Left lung (tissue), 4 donors: ENCODE measurements at regions not wholly inside any gene's neighbourhood (a gene's known extent, or its start where the extent isn't known, plus 50 kb on each side); places are given as distances from the start of the nearest gene placed in this dataset.

Experiments
- ATAC-seq: fragments of 200-7000 bp; cut with Tn5 transposase; one replicate; pipeline ENCODE4 v1.9.1; 2020; ENCODE audit warnings: moderate library complexity
- DNase-seq, 4 donors: peaks; one replicate each; pipeline ENCODE4 v3.0.0-alpha.2; 2013 to 2020
- H3K27ac ChIP-seq, 2 donors: fragments of 200-600 bp; sonication (generic) in 1 of 2; one replicate each; pipeline versions ENCODE4 v1.5.0 to v1.8.0; 2020 to 2021
- H3K27me3 ChIP-seq, 2 donors: fragments of 200-600 bp; sonication (generic) in 1 of 2; one replicate each; pipeline versions ENCODE4 v1.5.0 to v1.8.0; 2020 to 2021
- H3K36me3 ChIP-seq, 2 donors: fragments of 200-600 bp; sonication (generic) in 1 of 2; one replicate each; pipeline versions ENCODE4 v1.5.0 to v1.8.0; 2020 to 2021
- H3K4me1 ChIP-seq, 2 donors: fragments of 200-600 bp; one replicate each; pipeline ENCODE4 v1.8.0; 2021
- H3K4me3 ChIP-seq, 2 donors: fragments of 200-600 bp; sonication (generic) in 1 of 2; one replicate each; pipeline versions ENCODE4 v1.5.0 to v1.8.0; 2020 to 2021; ENCODE audit warnings: mild to moderate bottlenecking in 1 of 2
- H3K9me3 ChIP-seq, 2 donors: fragments of 200-600 bp; sonication (generic) in 1 of 2; one replicate each; pipeline versions ENCODE4 v1.5.0 to v1.8.0; 2020 to 2021
- intact Hi-C, 2 donors: fragments of 100-400 bp; cut with DNase I; formaldehyde crosslinking; loops; one replicate each; pipeline versions ENCODE4 v1.11.2 to v1.14.2; 2022
- TF ChIP-seq, protein P1 (sequence below), 2 donors: fragments of 200-600 bp; sonication (generic) in 1 of 2; IDR thresholded peaks; one replicate each; pipeline versions ENCODE4 v1.5.0 to v1.8.0; 2021; ENCODE audit warnings: antibody characterized with exemption in 2 of 2
- donor health status: DM: no; HTN: yes; CAD: no.
- donor health status: DM: no; HTN: no; CAD: no.

DNA sequence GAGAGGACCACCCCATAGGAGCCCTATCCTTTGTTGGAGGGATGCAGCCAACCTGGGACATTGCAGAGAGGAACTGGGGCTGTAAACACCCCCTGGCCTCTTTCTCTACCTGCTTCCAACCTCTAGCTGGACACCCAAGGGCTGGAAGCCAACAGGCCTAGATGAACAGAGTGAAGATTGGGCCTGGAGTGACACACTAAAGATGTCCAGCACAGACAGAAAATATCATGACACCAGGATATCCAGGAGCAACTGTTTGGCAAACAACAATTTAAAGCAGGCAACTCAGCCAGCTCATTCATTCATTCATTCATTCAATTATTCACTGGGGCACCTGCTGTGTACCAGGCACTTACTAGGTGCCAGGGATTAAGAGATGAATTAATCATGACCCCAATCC is 125.0 kb upstream of the NCOR2 start:
- ATAC-seq, result no peak
- Histone ChIP-seq H3K4me1 (peaks cover 14 to 58% of the 10 kb centered on the region in 2 donors), H3K9me3 (peaks cover 0 to 10% of the 10 kb centered on the region in 2 donors), H3K27ac (no peak overlapping the region), H3K4me3 (no peak overlapping the region), H3K36me3 (no peaks in the 10 kb centered on the region), H3K27me3 (no peaks in the 10 kb centered on the region)
- no peak for DNase-seq
- TF ChIP-seq, protein P1, sequence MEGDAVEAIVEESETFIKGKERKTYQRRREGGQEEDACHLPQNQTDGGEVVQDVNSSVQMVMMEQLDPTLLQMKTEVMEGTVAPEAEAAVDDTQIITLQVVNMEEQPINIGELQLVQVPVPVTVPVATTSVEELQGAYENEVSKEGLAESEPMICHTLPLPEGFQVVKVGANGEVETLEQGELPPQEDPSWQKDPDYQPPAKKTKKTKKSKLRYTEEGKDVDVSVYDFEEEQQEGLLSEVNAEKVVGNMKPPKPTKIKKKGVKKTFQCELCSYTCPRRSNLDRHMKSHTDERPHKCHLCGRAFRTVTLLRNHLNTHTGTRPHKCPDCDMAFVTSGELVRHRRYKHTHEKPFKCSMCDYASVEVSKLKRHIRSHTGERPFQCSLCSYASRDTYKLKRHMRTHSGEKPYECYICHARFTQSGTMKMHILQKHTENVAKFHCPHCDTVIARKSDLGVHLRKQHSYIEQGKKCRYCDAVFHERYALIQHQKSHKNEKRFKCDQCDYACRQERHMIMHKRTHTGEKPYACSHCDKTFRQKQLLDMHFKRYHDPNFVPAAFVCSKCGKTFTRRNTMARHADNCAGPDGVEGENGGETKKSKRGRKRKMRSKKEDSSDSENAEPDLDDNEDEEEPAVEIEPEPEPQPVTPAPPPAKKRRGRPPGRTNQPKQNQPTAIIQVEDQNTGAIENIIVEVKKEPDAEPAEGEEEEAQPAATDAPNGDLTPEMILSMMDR (IDR thresholded peaks at IDR 0.05), result no peak
- intact Hi-C loops, result no loop called here

DNA sequence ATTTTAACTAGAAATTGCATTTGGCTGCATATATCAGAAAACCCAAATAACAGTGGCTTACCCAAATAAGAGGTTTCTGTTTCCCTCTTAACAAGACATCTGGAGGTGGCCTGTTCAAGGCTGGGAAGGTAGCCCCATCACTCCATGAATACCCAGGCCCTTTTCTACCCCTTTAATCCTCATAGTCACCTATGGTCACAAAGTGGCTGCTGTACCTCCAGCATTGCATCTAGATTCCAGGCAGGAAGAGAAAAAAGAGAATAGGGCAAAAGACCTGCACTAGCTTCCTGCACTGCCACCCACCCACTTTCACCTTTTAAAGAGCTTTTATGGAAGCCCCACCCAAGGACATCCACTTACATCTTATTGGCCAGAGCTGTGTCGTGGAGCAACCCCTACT is 124.0 kb upstream of the NCOR2 start:
- H3K27ac ChIP-seq, result no peak overlapping the region
- H3K4me1 ChIP-seq, result peaks cover 8 to 53% of the 10 kb centered on the region in 2 donors
- ATAC-seq (no peak), DNase-seq (no peak)
- intact Hi-C loops, result no loop called here
- no peaks in the 10 kb centered on the region for H3K36me3 ChIP-seq
- no peak overlapping the region for H3K4me3 ChIP-seq
- peaks cover 0 to 10% of the 10 kb centered on the region in 2 donors for H3K9me3 ChIP-seq
- TF ChIP-seq, protein P1 (IDR thresholded peaks at IDR 0.05), result no peak
- H3K27me3 ChIP-seq, result no peaks in the 10 kb centered on the region

DNA sequence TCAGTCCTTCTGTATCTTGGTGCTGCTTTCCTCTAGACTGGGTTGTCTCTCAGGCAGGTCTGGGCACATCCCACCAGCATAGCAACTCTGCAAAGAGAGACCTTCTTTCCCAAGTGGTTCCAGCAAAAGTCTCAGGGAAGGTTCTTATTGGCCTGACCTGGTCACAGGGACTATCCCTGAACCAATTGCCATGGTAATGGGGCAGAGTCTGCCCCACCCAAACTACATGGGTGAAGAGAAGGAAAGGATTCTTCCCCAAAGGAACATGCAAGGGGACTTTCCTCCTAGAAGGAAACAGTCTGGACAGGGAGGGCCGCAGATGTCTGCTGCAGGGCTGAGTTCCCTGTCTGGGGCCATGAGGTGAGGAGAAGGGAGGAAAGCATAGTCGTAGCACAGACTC is 122.2 kb upstream of the NCOR2 start:
- TF ChIP-seq, protein P1 (IDR thresholded peaks at IDR 0.05), result no peak
- intact Hi-C loops, result no loop called here
- no peaks in the 10 kb centered on the region for H3K36me3 ChIP-seq
- no peak overlapping the region for H3K27ac ChIP-seq
- ATAC-seq, result no peak
- DNase-seq, result no peak
- no peak overlapping the region for H3K4me3 ChIP-seq
- H3K4me1 ChIP-seq, result peaks cover 23 to 56% of the 10 kb centered on the region in 2 donors
- peaks cover 0 to 10% of the 10 kb centered on the region in 2 donors for H3K9me3 ChIP-seq
- no peaks in the 10 kb centered on the region for H3K27me3 ChIP-seq

DNA sequence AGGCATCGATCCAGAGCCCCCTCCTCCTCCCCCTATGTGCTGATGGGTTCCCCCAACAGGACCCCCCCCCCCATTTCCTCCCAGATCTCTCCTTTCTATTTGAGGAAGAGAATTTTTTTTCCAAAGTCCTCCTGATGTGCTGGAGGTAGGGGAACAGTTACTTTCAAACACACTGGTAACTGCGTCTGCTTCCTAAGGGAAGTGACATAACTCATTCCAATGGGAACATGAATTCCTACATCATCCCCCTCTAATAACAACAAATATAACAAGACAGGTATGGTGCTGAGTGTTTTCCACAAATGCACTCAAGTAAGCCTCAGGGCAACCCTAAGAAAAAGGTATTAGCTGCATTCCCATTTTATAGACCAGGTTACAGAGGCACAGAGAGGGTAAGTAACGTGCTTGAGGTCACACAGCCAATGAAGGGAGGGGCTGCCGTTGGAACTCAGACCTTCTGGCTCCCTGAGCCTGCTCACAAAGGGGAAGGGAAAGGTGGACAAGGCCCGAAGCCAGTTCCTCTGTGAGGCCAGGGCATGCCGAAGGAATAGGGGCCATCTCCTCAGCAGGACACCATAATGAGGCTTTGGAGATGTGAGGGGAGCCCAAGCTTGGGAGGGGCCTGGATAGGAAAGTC is 121.1 kb upstream of the NCOR2 start:
- DNase-seq (no peak), ATAC-seq (no peak)
- TF ChIP-seq, protein P1 (IDR thresholded peaks at IDR 0.05), result no peak
- Histone ChIP-seq H3K4me3 (no peak overlapping the region), H3K4me1 (peaks cover 32 to 58% of the 10 kb centered on the region in 2 donors), H3K27me3 (no peaks in the 10 kb centered on the region), H3K9me3 (peaks cover 0 to 10% of the 10 kb centered on the region in 2 donors), H3K36me3 (no peaks in the 10 kb centered on the region), H3K27ac (peak overlapping the region; percentile 19 to 51)
- intact Hi-C loops, result no loop called here

DNA sequence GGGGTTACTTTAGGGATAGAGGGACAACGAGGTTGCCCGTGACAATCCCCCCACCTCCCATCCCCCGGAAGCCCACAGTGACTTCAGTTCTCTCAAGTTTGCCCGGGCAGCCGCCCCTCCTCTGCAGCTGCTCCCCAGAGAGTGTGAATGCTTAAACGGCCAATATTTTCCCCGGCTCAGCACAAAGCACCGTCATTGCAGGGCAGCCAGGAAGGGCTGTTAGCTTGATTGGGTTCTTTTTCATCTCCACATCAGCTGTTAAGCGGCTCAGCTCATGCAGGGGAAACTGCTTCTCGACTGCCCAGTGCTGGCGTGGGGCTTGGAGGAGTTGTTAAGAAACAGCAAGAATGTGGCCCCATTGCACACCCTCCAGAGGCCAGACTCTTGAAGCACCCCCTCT is 120.5 kb upstream of the NCOR2 start:
- intact Hi-C loops, result no loop called here
- peak; percentile 26 for ATAC-seq

More for the DNA sequence above, 120.5 kb upstream of the NCOR2 start:
- peaks cover 37 to 62% of the 10 kb centered on the region in 2 donors for H3K4me1 ChIP-seq
- H3K36me3 ChIP-seq, result no peaks in the 10 kb centered on the region
- no peak overlapping the region for H3K4me3 ChIP-seq
- DNase-seq, result peak in 1 of 4 donors; percentile 79
- H3K9me3 ChIP-seq, result peaks cover 0 to 10% of the 10 kb centered on the region in 2 donors
- no peaks in the 10 kb centered on the region for H3K27me3 ChIP-seq
- peak overlapping the region; percentile 51 to 62 for H3K27ac ChIP-seq
- TF ChIP-seq, protein P1 (IDR thresholded peaks at IDR 0.05), result no peak
